ENCODE measurements at regions not wholly inside any gene's neighbourhood (a gene's known extent, or its start where the extent isn't known, plus 50 kb on each side); places are given as distances from the start of the nearest gene placed in this dataset.

- no peak overlapping the region for H3K27ac Mint-ChIP-seq
- H3K4me1 Mint-ChIP-seq: no peaks in the 10 kb centered on the region
- Histone ChIP-seq H3K36me3 (ENCODE audit: control insufficient read depth, insufficient read depth, low read length) (no peaks in the 10 kb centered on the region), H3K4me1 (ENCODE audit: control insufficient read depth, insufficient read depth, low read length, poor library complexity, severe bottlenecking) (no peaks in the 10 kb centered on the region), H3K27ac (ENCODE audit: insufficient read depth, low read length, poor library complexity, severe bottlenecking) (no peak overlapping the region), H3K4me3 (ENCODE audit: low read depth, low read length) (no peak overlapping the region), H3K9me3 (ENCODE audit: control insufficient read depth in 2 of 2, low read length in 2 of 2) (no peaks in the 10 kb centered on the region), H3K27me3 (ENCODE audit: control insufficient read depth, insufficient read depth, low read length) (no peaks in the 10 kb centered on the region)
- no peak for DNase-seq
- H3K9me3 Mint-ChIP-seq: no peaks in the 10 kb centered on the region
- peaks cover 6% of the 10 kb centered on the region for H3K27me3 Mint-ChIP-seq
- H3K36me3 Mint-ChIP-seq: no peaks in the 10 kb centered on the region
- no peak for ATAC-seq (ENCODE audit: low read depth in 2 of 2)
- H3K4me3 Mint-ChIP-seq: no peak overlapping the region
These were observed 67.8 kb downstream of the GGTLC2 start for GRCh38 chr22:22712092-22712658.

- Mint-ChIP-seq H3K27ac (no peak overlapping the region), H3K4me1 (peaks cover 0 to 4% (median under 1%) of the 10 kb centered on the region in 4 donors), H3K9me3 (no peaks in the 10 kb centered on the region), H3K4me3 (no peak overlapping the region), H3K27me3 (peaks cover 4% of the 10 kb centered on the region), H3K36me3 (no peaks in the 10 kb centered on the region)
- no peak overlapping the region for H3K27ac ChIP-seq (ENCODE audit: insufficient read depth, low read length, poor library complexity, severe bottlenecking)
- H3K9me3 ChIP-seq (ENCODE audit: control insufficient read depth in 2 of 2, low read length in 2 of 2): no peaks in the 10 kb centered on the region
- no peak for DNase-seq
- no peaks in the 10 kb centered on the region for H3K4me1 ChIP-seq (ENCODE audit: control insufficient read depth, insufficient read depth, low read length, poor library complexity, severe bottlenecking)
- H3K36me3 ChIP-seq (ENCODE audit: control insufficient read depth, insufficient read depth, low read length): no peaks in the 10 kb centered on the region
- H3K4me3 ChIP-seq (ENCODE audit: low read depth, low read length): no peak overlapping the region
- no peak for ATAC-seq (ENCODE audit: low read depth in 2 of 2)
- H3K27me3 ChIP-seq (ENCODE audit: control insufficient read depth, insufficient read depth, low read length): no peaks in the 10 kb centered on the region
These were observed 68.4 kb downstream of the GGTLC2 start for GRCh38 chr22:22712666-22713365.

GRCh38 chr22:22713416-22713815 lies 69.0 kb downstream of the GGTLC2 start:
- ATAC-seq (ENCODE audit: low read depth in 2 of 2) (no peak), DNase-seq (no peak)
- H3K4me1 Mint-ChIP-seq: peaks cover 0 to 4% (median 2%) of the 10 kb centered on the region in 4 donors
- H3K9me3 ChIP-seq (ENCODE audit: control insufficient read depth in 2 of 2, low read length in 2 of 2): no peaks in the 10 kb centered on the region
- no peak overlapping the region for H3K4me3 Mint-ChIP-seq
- no peaks in the 10 kb centered on the region for H3K36me3 ChIP-seq (ENCODE audit: control insufficient read depth, insufficient read depth, low read length)
- H3K27ac ChIP-seq (ENCODE audit: insufficient read depth, low read length, poor library complexity, severe bottlenecking): no peak overlapping the region
- no peaks in the 10 kb centered on the region for H3K9me3 Mint-ChIP-seq
- H3K36me3 Mint-ChIP-seq: no peaks in the 10 kb centered on the region
- H3K4me3 ChIP-seq (ENCODE audit: low read depth, low read length): no peak overlapping the region
- no peak overlapping the region for H3K27ac Mint-ChIP-seq
- H3K27me3 ChIP-seq (ENCODE audit: control insufficient read depth, insufficient read depth, low read length): peaks cover under 1% of the 10 kb centered on the region
- no peaks in the 10 kb centered on the region for H3K4me1 ChIP-seq (ENCODE audit: control insufficient read depth, insufficient read depth, low read length, poor library complexity, severe bottlenecking)
- peaks cover 4% of the 10 kb centered on the region for H3K27me3 Mint-ChIP-seq

GRCh38 chr22:22714600-22715335 lies 70.4 kb downstream of the GGTLC2 start:
- Mint-ChIP-seq H3K36me3 (no peaks in the 10 kb centered on the region), H3K9me3 (no peaks in the 10 kb centered on the region), H3K27ac (no peak overlapping the region), H3K4me1 (peaks cover 0 to 4% (median 2%) of the 10 kb centered on the region in 4 donors), H3K4me3 (no peak overlapping the region), H3K27me3 (no peaks in the 10 kb centered on the region)
- ATAC-seq (ENCODE audit: low read depth in 2 of 2) (peak in 1 of 2 donors; percentile 25), DNase-seq (no peak)
- no peak overlapping the region for H3K27ac ChIP-seq (ENCODE audit: insufficient read depth, low read length, poor library complexity, severe bottlenecking)
- H3K4me3 ChIP-seq (ENCODE audit: low read depth, low read length): no peak overlapping the region
- no peaks in the 10 kb centered on the region for H3K4me1 ChIP-seq (ENCODE audit: control insufficient read depth, insufficient read depth, low read length, poor library complexity, severe bottlenecking)
- no peaks in the 10 kb centered on the region for H3K36me3 ChIP-seq (ENCODE audit: control insufficient read depth, insufficient read depth, low read length)
- H3K27me3 ChIP-seq (ENCODE audit: control insufficient read depth, insufficient read depth, low read length): peaks cover 3% of the 10 kb centered on the region
- no peaks in the 10 kb centered on the region for H3K9me3 ChIP-seq (ENCODE audit: control insufficient read depth in 2 of 2, low read length in 2 of 2)

- Histone ChIP-seq H3K4me1 (ENCODE audit: control insufficient read depth, insufficient read depth, low read length, poor library complexity, severe bottlenecking) (peaks cover 7% of the 10 kb centered on the region), H3K27ac (ENCODE audit: insufficient read depth, low read length, poor library complexity, severe bottlenecking) (no peak overlapping the region), H3K36me3 (ENCODE audit: control insufficient read depth, insufficient read depth, low read length) (no peaks in the 10 kb centered on the region), H3K27me3 (ENCODE audit: control insufficient read depth, insufficient read depth, low read length) (peaks cover 3% of the 10 kb centered on the region), H3K4me3 (ENCODE audit: low read depth, low read length) (no peak overlapping the region), H3K9me3 (ENCODE audit: control insufficient read depth in 2 of 2, low read length in 2 of 2) (no peaks in the 10 kb centered on the region)
- Mint-ChIP-seq H3K9me3 (no peaks in the 10 kb centered on the region), H3K27me3 (no peaks in the 10 kb centered on the region), H3K36me3 (no peaks in the 10 kb centered on the region), H3K27ac (no peak overlapping the region), H3K4me1 (peaks cover 0 to 8% (median 6%) of the 10 kb centered on the region in 4 donors), H3K4me3 (no peak overlapping the region)
- ATAC-seq (ENCODE audit: low read depth in 2 of 2) (no peak), DNase-seq (no peak)
These were observed 71.8 kb downstream of the GGTLC2 start for GRCh38 chr22:22716136-22716665.

GRCh38 chr22:22717664-22718063 lies 73.2 kb downstream of the GGTLC2 start:
- peaks cover 0 to 15% (median 6%) of the 10 kb centered on the region in 4 donors for H3K4me1 Mint-ChIP-seq
- ATAC-seq (ENCODE audit: low read depth in 2 of 2): no peak

GRCh38 chr22:22720201-22720723 lies 75.8 kb downstream of the GGTLC2 start:
- H3K27ac ChIP-seq (ENCODE audit: insufficient read depth, low read length, poor library complexity, severe bottlenecking): no peak overlapping the region

More at GRCh38 chr22:22717664-22718063, 73.2 kb downstream of the GGTLC2 start:
- Histone ChIP-seq H3K36me3 (ENCODE audit: control insufficient read depth, insufficient read depth, low read length) (no peaks in the 10 kb centered on the region), H3K27ac (ENCODE audit: insufficient read depth, low read length, poor library complexity, severe bottlenecking) (no peak overlapping the region), H3K27me3 (ENCODE audit: control insufficient read depth, insufficient read depth, low read length) (peaks cover 3% of the 10 kb centered on the region), H3K4me1 (ENCODE audit: control insufficient read depth, insufficient read depth, low read length, poor library complexity, severe bottlenecking) (peaks cover 7% of the 10 kb centered on the region), H3K4me3 (ENCODE audit: low read depth, low read length) (no peak overlapping the region), H3K9me3 (ENCODE audit: control insufficient read depth in 2 of 2, low read length in 2 of 2) (no peaks in the 10 kb centered on the region)
- no peak for DNase-seq
- Mint-ChIP-seq H3K36me3 (no peaks in the 10 kb centered on the region), H3K27ac (no peak overlapping the region), H3K9me3 (no peaks in the 10 kb centered on the region), H3K4me3 (no peak overlapping the region), H3K27me3 (peaks cover 5% of the 10 kb centered on the region)

More at GRCh38 chr22:22720201-22720723, 75.8 kb downstream of the GGTLC2 start:
- H3K9me3 ChIP-seq (ENCODE audit: control insufficient read depth in 2 of 2, low read length in 2 of 2): no peaks in the 10 kb centered on the region
- H3K27me3 Mint-ChIP-seq: peaks cover 9% of the 10 kb centered on the region
- H3K36me3 ChIP-seq (ENCODE audit: control insufficient read depth, insufficient read depth, low read length): no peaks in the 10 kb centered on the region
- no peak overlapping the region for H3K4me3 Mint-ChIP-seq
- peaks cover 0 to 15% (median 6%) of the 10 kb centered on the region in 4 donors for H3K4me1 Mint-ChIP-seq
- H3K27ac Mint-ChIP-seq: peak overlapping the region in 1 of 3 donors; percentile 38
- no peak overlapping the region for H3K4me3 ChIP-seq (ENCODE audit: low read depth, low read length)
- ATAC-seq (ENCODE audit: low read depth in 2 of 2) (peak; percentile 38 to 45), DNase-seq (peak in 2 of 3 donors; percentile 32 to 67)
- no peaks in the 10 kb centered on the region for H3K36me3 Mint-ChIP-seq
- peaks cover 3% of the 10 kb centered on the region for H3K27me3 ChIP-seq (ENCODE audit: control insufficient read depth, insufficient read depth, low read length)
- H3K9me3 Mint-ChIP-seq: no peaks in the 10 kb centered on the region
- H3K4me1 ChIP-seq (ENCODE audit: control insufficient read depth, insufficient read depth, low read length, poor library complexity, severe bottlenecking): peaks cover 7% of the 10 kb centered on the region

All from CD4-positive, CD25-positive, alpha-beta regulatory T cell (primary cell).